ENCODE measurements at regions not wholly inside any gene's neighbourhood (a gene's known extent, or its start where the extent isn't known, plus 50 kb on each side); places are given as distances from the start of the nearest gene placed in this dataset.

DNA sequence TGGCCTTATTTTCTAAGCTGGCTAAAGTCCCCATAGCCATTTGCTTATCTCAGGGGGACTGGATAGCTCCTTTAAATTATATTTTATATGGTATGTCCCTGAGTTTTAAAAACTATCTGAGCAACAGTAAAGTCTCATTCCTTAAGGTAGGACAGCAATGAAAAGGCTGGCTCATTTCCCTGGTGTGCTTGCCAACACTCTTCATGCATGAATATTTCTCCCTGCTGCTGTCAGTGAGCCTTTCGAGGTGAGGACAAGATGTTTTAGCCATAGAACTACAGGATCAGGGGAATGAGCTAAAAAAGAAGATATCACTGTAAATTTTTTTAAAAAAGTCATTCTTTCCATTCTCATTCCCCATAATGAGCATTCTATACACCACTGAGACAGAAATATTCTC, 427.3 kb upstream of the FAM241A start:
- ChIA-PET POLR2A (no interaction called here), CTCF (interaction anchor here (1.2 kb wide), 1 partner anchor 82 kb away, joined by 3 read pairs; no protein-coding TSS in a partner anchor)
- Histone ChIP-seq H3K4me3 (ENCODE audit: low read depth, low read length) (no peak overlapping the region), H3K27me3 (ENCODE audit: control insufficient read depth, insufficient read depth, low read length) (no peaks in the 10 kb centered on the region), H3K36me3 (ENCODE audit: control insufficient read depth, insufficient read depth, low read length) (no peaks in the 10 kb centered on the region)
- no peak for DNase-seq (ENCODE audit: low read depth)
- TF ChIP-seq, protein P1, sequence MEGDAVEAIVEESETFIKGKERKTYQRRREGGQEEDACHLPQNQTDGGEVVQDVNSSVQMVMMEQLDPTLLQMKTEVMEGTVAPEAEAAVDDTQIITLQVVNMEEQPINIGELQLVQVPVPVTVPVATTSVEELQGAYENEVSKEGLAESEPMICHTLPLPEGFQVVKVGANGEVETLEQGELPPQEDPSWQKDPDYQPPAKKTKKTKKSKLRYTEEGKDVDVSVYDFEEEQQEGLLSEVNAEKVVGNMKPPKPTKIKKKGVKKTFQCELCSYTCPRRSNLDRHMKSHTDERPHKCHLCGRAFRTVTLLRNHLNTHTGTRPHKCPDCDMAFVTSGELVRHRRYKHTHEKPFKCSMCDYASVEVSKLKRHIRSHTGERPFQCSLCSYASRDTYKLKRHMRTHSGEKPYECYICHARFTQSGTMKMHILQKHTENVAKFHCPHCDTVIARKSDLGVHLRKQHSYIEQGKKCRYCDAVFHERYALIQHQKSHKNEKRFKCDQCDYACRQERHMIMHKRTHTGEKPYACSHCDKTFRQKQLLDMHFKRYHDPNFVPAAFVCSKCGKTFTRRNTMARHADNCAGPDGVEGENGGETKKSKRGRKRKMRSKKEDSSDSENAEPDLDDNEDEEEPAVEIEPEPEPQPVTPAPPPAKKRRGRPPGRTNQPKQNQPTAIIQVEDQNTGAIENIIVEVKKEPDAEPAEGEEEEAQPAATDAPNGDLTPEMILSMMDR (IDR thresholded peaks at IDR 0.05; ENCODE audit: insufficient read depth, low read depth, low read length), result no peak

DNA sequence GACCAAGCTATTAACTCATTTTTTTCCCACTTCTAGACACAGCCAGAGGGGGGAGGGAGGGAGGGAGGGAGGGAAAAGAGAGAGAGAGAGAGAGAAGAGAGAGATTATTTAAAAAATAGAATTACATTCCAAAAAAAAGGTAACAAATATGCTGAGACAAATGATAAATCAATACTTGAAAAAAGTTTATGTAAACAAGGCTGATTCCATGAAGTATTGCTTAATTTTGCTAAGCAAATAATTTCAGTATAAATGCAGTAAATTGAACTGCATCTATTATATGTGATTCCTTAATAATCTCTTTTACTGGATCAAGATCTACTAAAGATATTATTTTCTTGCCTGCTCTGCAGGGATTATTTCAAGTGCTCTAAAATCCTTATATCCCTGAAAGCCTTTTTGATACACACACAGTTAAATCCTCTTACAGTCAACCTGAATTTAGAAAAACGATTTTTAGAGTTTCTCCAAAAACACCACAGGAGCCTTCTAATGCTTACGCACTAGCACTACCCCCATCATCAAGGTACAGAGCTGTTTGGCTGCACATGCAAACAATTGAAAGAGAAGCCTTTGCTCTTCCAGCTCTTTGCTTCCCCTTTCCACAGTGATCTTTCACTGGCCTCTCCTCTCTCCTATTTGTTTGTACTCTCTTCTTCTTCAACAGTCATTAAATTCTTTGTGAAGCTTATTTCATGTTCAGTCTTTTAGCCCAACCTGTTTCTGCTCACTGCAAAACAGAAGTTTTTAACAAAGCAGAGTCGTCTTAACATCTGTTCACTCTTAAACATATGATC, 426.3 kb upstream of the FAM241A start:
- Histone ChIP-seq H3K4me3 (ENCODE audit: low read depth, low read length) (no peak overlapping the region), H3K27me3 (ENCODE audit: control insufficient read depth, insufficient read depth, low read length) (no peaks in the 10 kb centered on the region), H3K36me3 (ENCODE audit: control insufficient read depth, insufficient read depth, low read length) (no peaks in the 10 kb centered on the region)
- POLR2A ChIA-PET, result no interaction called here
- no peak for DNase-seq (ENCODE audit: low read depth)
- CTCF ChIA-PET, result interaction anchor here (1.1 to 1.2 kb wide), 2 partner anchors 77 to 83 kb away, joined by 3 read pairs; no protein-coding TSS in a partner anchor
- TF ChIP-seq, protein P1 (IDR thresholded peaks at IDR 0.05; ENCODE audit: insufficient read depth, low read depth, low read length), result no peak

DNA sequence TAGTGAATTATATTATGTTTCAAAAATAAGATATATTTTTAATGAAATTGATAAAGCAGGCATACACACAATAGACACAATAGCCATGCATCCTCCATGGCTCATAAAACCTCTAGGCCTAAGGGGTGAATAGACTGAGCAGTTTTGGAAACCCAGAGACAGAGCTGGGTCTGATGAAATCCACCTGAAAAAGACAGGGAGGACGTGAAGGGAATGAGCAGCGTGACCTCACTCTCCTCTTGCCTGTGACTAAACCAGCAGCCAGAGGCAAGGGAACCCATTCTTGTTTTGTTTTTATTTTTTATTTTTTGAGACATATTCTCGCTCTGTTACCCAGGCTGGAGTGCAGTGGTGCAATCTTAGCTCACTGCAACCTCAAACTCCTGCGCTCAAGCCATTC, 424.4 kb upstream of the FAM241A start:
- no peak for DNase-seq (ENCODE audit: low read depth)
- Histone ChIP-seq H3K36me3 (ENCODE audit: control insufficient read depth, insufficient read depth, low read length) (no peaks in the 10 kb centered on the region), H3K4me3 (ENCODE audit: low read depth, low read length) (no peak overlapping the region), H3K27me3 (ENCODE audit: control insufficient read depth, insufficient read depth, low read length) (no peaks in the 10 kb centered on the region)
- POLR2A ChIA-PET, result no interaction called here
- CTCF ChIA-PET, result interaction anchor here (0.6 kb wide), 1 partner anchor 47 kb away, joined by 4 read pairs; no protein-coding TSS in a partner anchor
- TF ChIP-seq, protein P1 (IDR thresholded peaks at IDR 0.05; ENCODE audit: insufficient read depth, low read depth, low read length), result no peak

GRCh38 chr4:111722213-111722720, 423.0 kb upstream of the FAM241A start:
- POLR2A ChIA-PET, result no interaction called here
- Histone ChIP-seq H3K27me3 (ENCODE audit: control insufficient read depth, insufficient read depth, low read length) (no peaks in the 10 kb centered on the region), H3K36me3 (ENCODE audit: control insufficient read depth, insufficient read depth, low read length) (no peaks in the 10 kb centered on the region), H3K4me3 (ENCODE audit: low read depth, low read length) (no peak overlapping the region)
- CTCF ChIA-PET, result interaction anchor here (1.3 kb wide), 1 partner anchor 46 kb away, joined by 3 read pairs; no protein-coding TSS in a partner anchor
- DNase-seq (ENCODE audit: low read depth), result no peak
- TF ChIP-seq, protein P1 (IDR thresholded peaks at IDR 0.05; ENCODE audit: insufficient read depth, low read depth, low read length), result no peak

- no peaks in the 10 kb centered on the region for H3K27me3 ChIP-seq (ENCODE audit: control insufficient read depth, insufficient read depth, low read length)
- no peak for DNase-seq (ENCODE audit: low read depth)
- ChIA-PET CTCF (interaction anchor here (0.7 to 1.8 kb wide), 2 partner anchors 8 to 17 kb away, joined by 3 to 7 read pairs; no protein-coding TSS in a partner anchor), POLR2A (no interaction called here)
- no peaks in the 10 kb centered on the region for H3K36me3 ChIP-seq (ENCODE audit: control insufficient read depth, insufficient read depth, low read length)
- TF ChIP-seq, protein P1 (IDR thresholded peaks at IDR 0.05; ENCODE audit: insufficient read depth, low read depth, low read length), result no peak
- H3K4me3 ChIP-seq (ENCODE audit: low read depth, low read length), result no peak overlapping the region
These were observed 408.7 kb upstream of the FAM241A start for GRCh38 chr4:111736516-111736915.
